HG03097 (cell line): ENCODE measurements at regions not wholly inside any gene's neighbourhood (a gene's known extent, or its start where the extent isn't known, plus 50 kb on each side); places are given as distances from the start of the nearest gene placed in this dataset.
"Not testable (repeated sequence)": the region's sequence is repeated elsewhere in the genome, so short reads cannot be mapped to it uniquely, and the experiment has no call there.

Experiments
- ATAC-seq: cut with Tn5 transposase; IDR thresholded peaks from one replicate; pipeline ENCODE4 v1.9.1; 2021; ENCODE audit not compliant: unreplicated experiment, low FRiP score

GRCh38 chr15:96041982-96042733 is 288.3 kb upstream of the NR2F2 start:
- no peak for ATAC-seq

GRCh38 chr15:96042734-96043224 is 287.7 kb upstream of the NR2F2 start:
- ATAC-seq, result peak; percentile 59

GRCh38 chr15:96043591-96044171 is 286.8 kb upstream of the NR2F2 start:
- ATAC-seq, result no peak

- no peak for ATAC-seq
These were observed 283.8 kb upstream of the NR2F2 start for GRCh38 chr15:96046620-96047240.

GRCh38 chr15:96047255-96047931 is 283.1 kb upstream of the NR2F2 start:
- ATAC-seq, result no peak

GRCh38 chr15:96049323-96049722 is 281.2 kb upstream of the NR2F2 start:
- no peak for ATAC-seq

- ATAC-seq, result no peak
These were observed 280.7 kb upstream of the NR2F2 start for GRCh38 chr15:96049766-96050165.

GRCh38 chr15:96051598-96051997 is 278.9 kb upstream of the NR2F2 start:
- no peak for ATAC-seq

GRCh38 chr15:96052154-96052553 is 278.3 kb upstream of the NR2F2 start:
- ATAC-seq, result no peak

GRCh38 chr15:96052572-96053030 is 277.9 kb upstream of the NR2F2 start:
- ATAC-seq, result no peak

GRCh38 chr15:96053031-96053780 is 277.3 kb upstream of the NR2F2 start:
- ATAC-seq, result no peak

- ATAC-seq, result no peak
These were observed 276.6 kb upstream of the NR2F2 start for GRCh38 chr15:96053781-96054428.

GRCh38 chr15:96054621-96055020 is 275.9 kb upstream of the NR2F2 start:
- ATAC-seq, result no peak

GRCh38 chr15:96058103-96058851 is 272.2 kb upstream of the NR2F2 start:
- peak; percentile 64 for ATAC-seq

GRCh38 chr15:96058852-96059103 is 271.7 kb upstream of the NR2F2 start:
- ATAC-seq, result not testable (repeated sequence)

- ATAC-seq, result not testable (repeated sequence)
These were observed 269.9 kb upstream of the NR2F2 start for GRCh38 chr15:96060591-96060990.

- no peak for ATAC-seq
These were observed 266.1 kb upstream of the NR2F2 start for GRCh38 chr15:96064351-96064756.

GRCh38 chr15:96066126-96066525 is 264.4 kb upstream of the NR2F2 start:
- ATAC-seq, result no peak

- no peak for ATAC-seq
These were observed 263.5 kb upstream of the NR2F2 start for GRCh38 chr15:96066852-96067495.
